ENCODE measurements at regions not wholly inside any gene's neighbourhood (a gene's known extent, or its start where the extent isn't known, plus 50 kb on each side); places are given as distances from the start of the nearest gene placed in this dataset.
"Not testable (repeated sequence)": the region's sequence is repeated elsewhere in the genome, so short reads cannot be mapped to it uniquely, and the experiment has no call there.

DNA sequence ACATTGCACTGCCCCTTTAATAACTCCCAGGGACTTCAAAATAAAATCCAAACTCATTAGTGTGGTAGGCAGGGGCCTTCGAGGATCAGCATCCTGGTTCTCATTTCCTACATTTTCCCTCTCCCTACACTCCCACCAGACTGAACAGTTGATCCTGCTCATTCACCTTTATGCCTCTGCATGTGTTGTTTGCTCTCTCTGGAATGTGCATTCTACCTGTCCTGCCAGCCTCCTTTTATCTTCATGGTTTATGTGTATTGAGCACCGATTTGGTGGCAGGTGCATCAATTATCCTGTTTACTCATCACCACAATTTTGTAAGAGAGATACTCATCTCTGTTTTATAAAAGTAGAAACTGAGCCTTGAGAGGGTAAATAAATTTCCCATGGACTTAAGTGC lies 125.0 kb downstream of the ADSS2 start:
- DNase-seq = no peak

DNA sequence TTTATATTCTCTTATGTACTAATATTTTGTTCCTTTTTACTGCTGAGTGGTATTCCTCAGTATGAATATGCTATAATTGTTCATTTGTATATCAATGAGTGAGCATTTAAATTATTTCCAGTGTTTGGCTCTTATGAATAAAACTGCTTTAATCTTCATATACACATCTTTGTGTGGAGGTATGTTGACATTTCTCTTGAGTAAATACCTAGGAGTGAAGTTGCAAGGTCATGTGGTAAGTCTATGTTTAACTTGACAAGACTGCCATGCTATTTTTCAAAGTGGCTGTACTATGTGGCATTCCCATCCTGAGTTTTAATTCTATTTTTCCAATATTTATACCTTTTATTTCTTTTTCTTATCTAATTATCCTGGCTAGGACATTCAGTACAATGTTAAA lies 124.2 kb downstream of the ADSS2 start:
- DNase-seq = no peak

DNA sequence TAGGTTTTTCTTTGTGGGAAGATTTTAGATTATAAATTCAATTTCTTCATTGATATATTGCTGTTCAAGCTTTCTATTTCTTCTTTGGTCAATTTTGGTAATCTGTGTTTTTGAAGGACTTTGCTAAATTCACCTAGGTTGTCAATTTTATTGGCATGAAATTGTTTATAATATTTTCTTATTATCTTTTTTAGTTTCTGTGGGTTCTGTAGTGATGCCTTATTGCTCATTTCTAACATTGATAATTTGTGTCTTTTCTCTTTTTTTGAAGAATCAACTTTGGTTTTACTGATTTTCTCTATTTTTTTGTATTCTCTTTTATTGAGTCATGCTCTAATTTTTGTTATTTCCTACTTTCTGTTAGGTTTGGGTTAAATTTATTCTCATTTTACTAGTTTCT lies 123.2 kb downstream of the ADSS2 start:
- no peak for DNase-seq

DNA sequence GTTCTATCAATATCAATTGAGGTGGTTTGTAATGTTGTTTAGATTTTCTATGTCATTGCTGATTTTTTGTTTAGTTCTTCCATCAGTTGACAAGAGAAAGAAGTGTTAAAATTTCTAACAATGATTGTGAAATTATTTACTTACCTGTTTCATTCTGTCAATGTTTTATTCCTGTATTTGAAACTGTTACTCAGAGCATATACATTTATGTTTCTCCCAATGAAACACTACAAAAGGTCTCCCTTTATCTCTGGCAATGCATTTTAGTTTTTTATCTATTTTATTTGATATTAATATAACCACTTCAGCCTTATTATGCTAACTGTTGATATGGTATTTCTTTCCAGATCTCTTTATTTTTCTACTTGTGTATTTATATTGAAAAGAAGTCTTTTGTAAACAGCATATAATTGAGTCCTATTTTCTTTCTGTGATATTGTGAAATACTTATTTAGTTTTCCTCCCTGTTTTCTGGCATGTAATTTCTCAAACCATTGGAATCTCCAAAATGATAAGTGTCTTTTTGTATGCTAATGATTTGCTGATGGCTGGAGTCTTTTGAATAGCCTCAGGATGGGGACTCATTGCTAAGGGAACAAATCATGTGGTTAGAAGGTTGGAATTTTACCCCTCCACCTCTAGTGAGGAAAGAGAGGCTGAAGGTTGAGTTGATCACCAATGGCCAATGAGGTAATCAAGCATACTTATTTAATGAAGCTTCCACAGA lies 122.0 kb downstream of the ADSS2 start:
- no peak for DNase-seq

DNA sequence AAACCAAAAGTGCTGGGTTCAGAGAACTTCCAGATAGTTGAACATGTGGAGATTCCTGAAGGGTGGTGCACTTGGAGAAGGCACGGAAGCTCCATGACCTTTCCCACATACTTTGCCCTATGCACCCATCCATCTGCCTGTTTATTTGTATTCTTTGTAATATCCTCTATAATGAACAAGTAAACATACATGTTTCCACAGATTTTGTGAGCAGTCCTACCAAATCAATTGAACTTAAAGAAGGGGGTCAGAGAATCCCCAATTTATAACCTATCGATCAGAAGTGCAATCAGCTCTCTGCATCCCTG lies 121.4 kb downstream of the ADSS2 start:
- DNase-seq = no peak

DNA sequence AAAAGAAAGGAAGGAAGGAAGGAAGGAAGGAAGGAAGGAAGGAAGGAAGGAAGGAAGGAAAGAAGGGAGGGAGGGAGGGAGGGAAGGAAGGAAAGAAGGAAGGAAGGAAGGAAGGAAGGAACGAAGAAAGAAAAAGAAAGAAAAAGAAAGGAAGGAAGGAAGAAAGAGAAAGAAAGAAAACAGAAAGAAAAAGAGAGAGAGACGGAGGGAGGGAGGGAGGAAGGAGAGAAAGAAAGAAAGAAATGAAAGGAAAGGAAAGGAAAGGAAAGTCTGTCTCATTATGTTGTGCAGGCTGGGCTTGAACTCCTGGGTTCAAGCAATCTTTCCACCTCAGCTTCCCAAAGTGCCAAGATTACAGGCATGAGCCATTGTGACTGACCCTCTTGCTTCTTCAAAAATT lies 118.9 kb downstream of the ADSS2 start:
- not testable (repeated sequence) for DNase-seq

DNA sequence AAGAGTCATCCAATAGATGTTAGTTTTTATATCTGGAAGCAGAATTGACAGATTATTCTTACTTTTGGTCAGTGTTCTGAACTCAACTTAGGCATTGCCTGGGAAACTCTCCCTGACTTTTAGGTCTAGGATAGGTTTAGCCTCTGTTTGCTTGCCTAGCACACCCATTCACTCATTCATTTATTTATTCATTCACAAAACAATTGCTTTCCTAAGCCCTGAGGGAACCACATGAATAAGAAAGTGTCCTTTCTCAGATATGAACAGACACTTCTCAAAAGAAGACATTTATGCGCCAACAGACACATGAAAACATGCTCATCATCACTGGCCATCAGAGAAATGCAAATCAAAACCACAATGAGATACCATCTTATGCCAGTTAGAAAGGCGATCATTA lies 117.4 kb downstream of the ADSS2 start:
- not testable (repeated sequence) for DNase-seq

DNA sequence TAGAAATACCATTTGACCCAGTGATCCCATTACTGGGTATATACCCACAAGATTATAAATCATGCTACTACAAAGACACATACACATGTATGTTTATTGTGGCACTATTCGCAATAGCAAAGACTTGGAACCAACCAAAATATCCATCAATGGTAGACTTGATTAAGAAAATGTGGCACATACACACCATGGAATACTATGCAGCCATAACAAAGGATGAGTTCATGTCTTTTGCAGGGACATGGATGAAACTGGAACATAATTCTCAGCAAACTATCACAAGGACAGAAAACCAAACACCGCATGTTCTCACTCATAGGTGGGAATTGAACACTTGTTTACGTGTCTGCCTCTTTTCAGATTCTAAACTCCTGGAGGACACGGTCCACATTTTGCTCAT lies 116.9 kb downstream of the ADSS2 start:
- not testable (repeated sequence) for DNase-seq

DNA sequence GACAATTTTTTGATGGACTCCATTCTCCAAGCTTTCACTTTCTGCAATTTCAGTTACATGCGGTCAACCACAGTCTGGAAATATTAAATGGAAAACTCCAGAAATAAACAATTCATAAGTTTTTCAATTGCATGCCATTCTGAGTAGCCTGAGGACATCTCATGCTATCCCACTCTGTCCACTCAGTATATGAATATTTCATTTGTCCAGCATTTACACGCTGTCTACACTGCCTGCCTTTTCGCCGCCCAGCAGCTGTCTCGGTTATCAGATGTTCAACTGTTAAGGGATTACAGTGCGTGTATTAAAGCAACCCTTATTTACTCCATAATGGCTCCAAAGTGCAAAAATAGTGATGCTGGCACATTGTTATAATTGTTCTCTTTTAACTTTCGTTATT lies 116.3 kb downstream of the ADSS2 start:
- DNase-seq = no peak

DNA sequence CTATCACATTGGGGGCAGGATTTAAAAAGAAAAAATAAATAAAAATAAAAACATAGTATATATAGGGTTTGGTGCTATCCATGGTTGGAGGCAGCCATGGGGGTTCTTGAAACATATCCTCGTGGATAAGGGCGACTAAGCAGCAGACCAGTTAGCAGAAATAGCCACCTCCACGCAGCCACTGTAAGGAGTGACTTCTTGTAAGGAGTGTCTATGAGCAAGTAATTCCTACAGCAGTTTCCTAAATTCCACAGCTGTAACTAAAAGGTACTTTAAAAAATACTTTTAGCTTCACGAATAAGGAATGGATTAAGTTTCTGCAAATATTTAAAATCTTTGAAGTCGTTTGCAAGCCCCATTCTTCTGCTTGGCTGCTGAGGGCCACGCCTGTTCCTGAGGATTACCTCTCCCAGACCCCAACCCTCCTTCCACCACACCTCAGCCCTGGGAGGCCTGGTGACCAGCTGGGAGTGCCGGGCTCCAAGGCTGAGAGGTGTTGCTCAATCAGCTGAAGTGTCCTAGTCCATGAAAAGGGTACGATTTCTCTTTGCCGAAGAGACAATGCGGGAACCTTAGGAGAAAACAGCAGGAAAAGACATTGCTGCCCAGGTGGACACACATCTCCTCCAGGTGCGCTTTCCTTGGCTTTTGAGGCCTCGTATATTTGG lies 115.3 kb downstream of the ADSS2 start:
- no peak for DNase-seq

DNA sequence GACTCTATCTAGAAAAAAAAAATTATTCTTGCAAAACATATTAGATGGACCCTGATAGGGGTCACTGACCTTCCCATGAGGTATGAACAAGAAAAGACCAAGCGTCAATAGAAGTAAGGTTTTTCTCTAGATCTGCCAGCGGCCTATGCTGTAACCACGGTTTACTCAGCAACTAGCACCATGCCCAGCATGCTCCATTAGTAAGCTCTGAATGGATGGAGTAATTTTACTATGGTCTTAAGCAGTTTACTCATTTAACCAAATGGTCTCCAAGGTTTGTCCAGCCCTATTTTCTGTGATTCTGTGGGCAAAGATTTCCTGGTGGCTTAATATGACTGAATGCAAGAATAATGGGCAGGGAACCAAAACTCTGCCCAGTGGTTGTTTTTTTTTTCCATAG lies 113.9 kb downstream of the ADSS2 start:
- DNase-seq = no peak

DNA sequence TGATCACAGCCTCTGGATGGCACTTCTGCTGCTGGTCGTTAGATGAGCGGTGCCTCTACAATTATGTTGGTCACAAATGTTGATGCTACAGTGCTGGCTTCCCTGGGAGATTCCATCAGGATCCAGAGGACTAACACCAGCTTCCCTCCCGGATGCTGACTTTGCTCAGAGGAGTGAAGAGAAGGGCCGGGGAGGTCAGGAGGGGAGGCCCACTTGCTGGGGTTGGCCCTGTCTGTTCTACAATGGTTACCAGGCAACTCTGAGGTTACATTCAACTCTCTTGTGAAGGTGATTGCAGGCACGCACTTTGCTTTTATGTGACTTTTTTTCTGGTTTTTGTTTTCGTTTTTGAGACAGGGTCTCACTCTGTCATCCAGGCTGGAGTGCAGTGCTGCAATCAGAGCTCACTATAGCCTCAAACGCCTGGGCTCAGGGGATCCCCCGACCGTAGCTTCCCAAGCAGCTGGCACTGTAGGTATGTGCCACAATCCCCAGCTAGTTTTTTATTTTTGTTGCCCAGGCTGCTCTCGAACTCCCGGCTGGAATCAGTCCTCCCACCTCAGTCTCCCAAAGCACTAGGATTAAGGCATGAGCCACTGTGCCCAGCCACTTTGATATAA lies 112.5 kb downstream of the ADSS2 start:
- DNase-seq = no peak

DNA sequence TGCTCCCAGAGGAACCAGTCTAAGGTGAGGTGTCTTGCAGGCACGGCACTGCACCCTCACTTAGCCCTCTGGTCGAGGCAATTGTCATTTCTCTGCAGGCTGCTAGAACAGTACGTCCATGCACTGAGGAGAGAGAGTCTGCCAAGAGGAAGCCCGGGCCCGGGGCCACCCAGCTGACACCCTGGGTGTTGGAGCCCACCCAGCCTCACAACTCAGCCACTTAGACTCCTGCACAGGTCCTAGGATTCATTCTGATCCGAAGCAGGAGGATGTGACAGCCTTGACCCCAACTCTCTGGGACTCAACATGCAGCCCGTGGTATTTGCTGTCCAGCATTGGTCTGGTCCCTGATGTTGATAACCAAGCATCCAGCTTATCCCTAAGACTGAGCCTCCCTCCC lies 111.9 kb downstream of the ADSS2 start:
- DNase-seq = no peak

DNA sequence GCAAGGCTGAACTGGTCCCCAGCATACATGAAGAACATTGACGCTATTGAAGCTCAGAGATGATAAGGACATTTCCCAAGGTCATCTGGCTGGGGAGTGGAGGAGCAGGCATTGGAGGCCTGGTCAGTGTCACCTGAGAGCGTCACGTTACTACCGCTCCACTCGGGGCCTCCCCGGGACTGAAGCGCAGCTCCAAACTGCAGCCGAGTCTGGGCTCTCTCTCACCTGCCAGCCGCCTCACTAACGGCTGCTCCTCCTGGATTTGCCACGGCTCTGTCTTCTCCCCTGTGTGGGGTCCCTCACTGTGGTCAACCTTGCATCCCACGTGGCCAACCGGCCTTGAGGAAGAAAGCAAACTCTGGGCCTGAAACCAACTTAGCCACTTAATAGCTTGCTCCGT lies 111.3 kb downstream of the ADSS2 start:
- DNase-seq = no peak

DNA sequence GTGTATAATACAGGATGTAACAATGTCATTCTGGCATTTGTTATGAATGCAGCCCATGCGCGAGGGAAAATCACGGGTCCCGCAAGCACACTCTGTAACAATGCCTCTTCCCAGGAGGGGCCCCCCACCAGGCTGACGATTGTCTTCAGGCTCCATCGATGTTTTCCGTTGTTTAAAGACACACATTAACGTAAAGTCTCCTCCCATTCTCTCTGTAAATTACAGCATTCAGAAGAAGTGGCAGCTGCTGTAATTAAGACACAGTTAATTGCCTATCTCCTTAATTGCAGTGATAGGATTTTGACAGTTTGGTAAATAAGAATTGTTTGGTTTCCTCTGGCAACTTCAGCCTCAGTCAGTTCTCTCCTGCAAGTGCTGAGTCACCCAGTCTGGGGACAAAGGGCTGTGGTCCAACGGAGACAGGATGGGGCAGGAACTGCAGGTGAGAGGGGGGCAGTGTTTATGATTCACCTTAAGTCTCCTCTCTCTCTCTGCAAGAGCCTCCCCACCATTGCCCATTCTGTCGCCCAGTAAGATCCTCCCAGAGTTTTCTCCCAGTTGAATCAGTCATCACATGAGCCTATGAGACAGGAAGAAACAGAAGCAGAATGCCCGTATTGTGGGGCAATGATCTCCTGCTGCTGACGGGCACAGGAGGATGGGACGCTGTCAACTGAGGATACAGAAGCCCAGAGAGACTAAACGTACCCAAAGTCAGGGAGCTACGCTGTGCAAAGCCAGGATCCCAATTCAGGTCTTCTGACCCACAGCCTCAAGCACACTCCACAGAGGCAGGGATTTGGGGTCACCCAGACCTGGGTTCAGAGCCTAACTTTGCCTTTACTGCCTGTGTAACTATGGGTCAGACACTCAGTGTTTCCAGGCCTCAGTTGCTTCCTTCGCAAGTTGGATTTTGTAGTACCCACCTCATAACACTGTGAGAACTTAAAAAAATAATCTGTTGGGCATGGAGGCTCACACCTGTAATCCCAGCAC lies 110.0 kb downstream of the ADSS2 start:
- no peak for DNase-seq

DNA sequence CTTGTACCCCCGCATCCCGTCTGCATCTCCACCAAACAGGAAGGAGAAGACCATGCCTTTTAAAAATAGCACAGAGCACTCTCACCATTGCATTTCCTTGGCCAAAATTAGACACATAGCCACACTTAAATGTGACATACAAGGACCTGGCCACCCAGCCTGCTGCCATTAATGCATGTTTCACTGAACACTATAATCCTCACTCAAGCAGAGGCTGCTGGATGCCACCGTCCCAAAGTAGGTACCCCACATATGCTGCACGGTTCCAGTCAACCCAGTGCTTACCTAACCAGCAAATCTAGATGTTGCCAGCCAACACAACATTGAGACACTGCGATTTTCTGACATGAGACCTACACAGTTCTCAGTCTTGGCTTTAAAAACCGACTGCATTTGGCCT lies 107.7 kb downstream of the ADSS2 start:
- no peak for DNase-seq

DNA sequence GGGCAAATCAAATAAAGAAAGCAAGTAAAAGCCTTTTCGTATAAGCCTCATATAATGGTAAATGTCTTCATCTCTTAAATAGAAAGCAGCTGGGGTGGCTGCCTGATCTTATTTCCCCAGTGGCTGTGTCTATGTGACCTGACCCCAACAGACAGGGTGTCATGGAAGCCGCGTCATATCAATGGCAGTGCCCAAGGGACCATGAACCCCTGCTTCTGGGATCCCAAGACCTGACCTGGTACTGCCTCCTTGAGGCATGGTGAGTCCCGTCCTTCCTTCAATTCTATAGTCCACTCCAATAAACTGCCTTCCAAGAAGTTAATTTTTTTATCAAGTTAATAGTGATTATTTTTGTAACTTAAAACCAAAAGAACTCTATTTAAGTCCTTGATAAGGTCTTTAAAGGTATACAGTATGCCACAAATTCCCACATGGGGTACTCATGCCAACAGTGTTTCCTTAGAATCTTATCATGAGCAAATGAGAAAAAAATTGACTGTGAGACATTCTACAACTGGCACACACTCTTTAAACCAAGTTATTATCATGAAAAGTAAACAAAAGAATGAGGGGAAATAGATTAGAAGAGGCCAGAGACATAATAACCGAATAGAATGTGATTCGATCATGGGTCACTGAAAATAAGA lies 104.6 kb downstream of the ADSS2 start:
- no peak for DNase-seq

DNA sequence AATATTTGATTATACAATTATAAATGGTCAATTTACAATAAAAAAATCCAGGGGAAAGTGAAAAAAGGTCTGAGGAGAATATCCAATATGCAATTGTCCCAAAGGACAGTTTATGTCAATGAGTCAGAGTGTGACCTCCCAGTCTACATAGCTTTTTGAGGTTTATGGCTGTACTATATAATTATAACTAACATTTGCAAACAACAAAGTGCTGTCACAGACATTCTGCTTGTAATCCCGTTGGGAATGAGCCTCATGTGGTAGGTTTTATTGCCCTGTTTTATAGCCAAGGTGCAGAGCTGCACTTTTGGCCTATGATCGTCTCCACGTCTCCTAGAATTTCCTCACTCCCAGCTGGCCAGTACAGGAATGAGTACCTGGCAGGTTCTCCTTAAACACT lies 103.8 kb downstream of the ADSS2 start:
- DNase-seq = no peak

DNA sequence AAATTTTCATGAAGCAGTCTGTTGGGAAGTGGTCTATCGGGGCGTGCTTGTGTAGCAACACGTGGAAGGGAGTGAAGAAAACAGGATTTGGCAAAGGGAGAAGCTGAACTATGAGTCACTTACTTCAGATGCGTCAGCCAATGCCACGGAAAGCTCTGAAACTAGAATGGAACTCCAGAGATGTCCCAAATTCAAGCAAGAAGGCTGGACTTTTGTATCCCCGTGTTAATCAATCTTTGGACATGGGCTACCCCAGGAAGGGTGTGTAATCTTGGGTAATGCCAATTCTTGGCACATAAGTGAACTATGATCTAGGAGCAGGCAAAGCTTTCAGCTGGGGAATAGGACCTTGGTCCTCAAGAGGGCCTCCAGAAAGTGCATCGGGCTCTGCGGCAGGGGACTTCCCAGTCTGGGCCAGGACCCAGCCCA lies 102.6 kb downstream of the ADSS2 start:
- DNase-seq = no peak

DNA sequence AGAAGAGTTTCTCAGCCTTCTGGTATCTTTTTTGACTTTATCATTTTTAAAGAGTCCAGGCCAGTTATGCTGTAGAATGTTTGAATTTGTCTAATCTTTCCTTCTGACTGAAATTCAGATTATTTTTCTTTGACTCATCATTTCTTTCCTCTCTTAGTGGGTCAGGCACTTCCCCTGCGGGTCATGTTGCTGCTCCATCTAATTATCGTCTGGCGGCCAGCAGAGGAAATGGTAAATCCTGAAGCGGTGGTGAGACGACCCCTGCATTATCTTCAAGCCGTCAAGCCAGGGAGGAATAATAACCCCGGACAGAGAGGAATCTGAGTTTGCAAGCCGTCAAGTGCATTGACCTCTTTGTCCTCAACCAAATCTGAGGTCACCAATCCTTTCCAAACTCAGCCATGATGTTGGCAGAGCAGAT lies 102.1 kb downstream of the ADSS2 start:
- DNase-seq = no peak

DNA sequence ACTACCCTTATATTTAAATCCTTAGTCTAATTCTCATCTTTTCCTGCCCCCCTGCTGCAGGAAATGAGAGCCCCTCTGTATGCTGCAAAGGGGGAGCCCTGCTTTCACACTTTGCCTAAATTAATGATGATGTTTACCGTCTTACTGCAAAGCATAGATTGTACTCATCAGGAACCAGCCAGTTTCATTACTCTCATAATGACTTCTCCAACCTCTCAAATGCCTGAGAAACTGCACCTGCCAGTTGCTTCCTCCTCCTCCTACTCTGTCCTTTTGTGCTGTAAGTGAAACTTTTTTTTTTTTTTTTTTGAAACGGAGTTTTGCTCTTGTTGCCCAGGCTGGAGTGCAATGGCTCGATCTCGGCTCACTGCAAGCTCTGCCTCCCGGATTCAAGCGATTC lies 101.7 kb downstream of the ADSS2 start:
- DNase-seq = no peak

DNA sequence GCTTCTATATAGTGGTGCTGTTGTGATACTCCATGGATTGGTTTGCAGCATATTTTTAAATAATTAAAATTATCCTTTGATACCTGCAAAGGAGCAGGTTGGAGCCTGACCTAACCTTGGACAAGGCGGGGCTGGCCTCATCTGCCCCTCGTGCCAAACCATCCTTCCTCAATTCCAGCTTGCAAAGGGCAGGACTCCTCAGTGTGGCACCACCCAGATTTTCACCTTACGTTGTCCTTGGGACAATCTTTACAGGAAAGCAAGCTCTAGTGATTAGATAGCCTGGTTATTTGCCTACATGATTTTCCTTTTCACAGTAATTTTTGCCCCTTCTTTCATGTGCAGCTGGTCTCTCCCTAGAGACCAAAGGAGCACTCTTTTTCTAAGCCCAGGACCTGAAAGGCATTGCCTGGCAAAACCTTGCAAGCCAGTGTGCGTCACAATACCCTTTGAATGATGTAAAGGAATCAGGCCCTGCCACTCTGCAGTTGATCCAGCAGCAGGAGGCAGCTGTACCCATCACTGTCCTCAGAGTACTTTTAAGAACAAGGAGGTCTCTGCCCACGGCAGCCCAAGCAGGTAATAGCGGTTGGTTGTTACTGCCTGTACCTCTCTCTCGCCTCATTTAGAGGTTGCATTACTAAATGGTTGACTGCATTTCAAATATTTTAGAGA lies 99.4 kb downstream of the ADSS2 start:
- no peak for DNase-seq
